GM19351 (cell line): ENCODE measurements at regions not wholly inside any gene's neighbourhood (a gene's known extent, or its start where the extent isn't known, plus 50 kb on each side); places are given as distances from the start of the nearest gene placed in this dataset.

Experiments
- ATAC-seq: cut with Tn5 transposase; IDR thresholded peaks from one replicate; pipeline ENCODE4 v1.9.1; 2021; ENCODE audit warnings: mild to moderate bottlenecking, moderate library complexity; ENCODE audit not compliant: unreplicated experiment

DNA sequence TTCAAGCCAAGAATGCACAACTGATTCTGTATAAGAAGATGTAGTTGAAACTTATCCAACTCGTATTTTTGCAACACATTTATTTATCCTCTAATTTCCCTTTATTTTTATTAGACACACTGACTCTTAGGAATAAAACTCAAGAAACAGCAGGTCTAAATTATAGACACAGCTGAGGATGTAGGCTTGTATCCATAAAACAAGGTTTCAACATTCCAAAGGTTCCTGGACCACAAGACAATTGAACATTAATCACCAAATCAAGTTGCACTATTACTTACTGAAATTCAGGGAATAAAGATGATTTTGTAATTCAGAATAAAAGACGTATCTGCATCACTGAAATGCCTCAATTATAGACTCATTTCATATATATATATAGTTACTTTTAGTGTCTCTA, 683.5 kb upstream of the GRIA3 start:
- no peak for ATAC-seq

DNA sequence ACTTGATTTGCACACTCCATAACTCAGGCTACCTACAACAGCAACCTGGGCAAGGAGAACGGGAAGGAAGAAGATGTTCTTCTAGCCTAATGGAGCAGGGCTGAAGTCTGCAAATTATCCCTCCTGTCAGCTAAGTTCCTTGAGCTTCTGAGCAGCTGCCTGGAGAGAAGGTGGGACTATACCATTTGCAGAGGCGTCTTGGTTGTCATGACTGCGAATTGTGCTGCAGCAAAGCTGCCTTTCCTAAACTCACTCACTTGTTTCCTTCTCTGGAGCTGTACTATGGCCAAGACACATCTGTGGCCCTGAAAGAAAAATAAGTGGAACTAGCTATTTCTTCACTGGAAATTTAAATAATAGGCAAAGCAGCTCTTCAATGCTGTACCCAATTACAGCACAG, 682.4 kb upstream of the GRIA3 start:
- no peak for ATAC-seq

- ATAC-seq, result no peak
Observed at GRCh38 chrX:122504026-122504425, 680.1 kb upstream of the GRIA3 start.

- no peak for ATAC-seq
Observed at GRCh38 chrX:122512561-122513072, 671.5 kb upstream of the GRIA3 start.

DNA sequence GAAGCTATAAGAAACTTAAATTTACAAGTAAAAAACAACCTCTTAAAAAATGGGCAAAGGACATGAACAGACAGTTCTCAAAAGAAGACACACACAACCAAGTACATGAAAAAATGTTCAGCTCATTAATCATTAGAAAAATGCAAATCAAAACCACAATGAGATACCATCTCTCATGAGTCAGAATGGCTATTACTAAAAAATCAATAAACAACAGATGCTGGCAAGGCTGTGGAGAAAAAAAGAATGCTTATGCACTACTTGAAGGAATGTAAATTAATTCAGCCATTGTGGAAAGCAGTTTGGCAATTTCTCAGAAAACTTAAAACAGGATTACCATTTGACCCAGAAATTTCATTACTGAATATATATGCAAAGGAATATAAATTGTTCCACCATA, 666.3 kb upstream of the GRIA3 start:
- ATAC-seq, result no peak

GRCh38 chrX:122545778-122546177, 638.3 kb upstream of the GRIA3 start:
- ATAC-seq, result no peak

- ATAC-seq, result no peak
Observed at GRCh38 chrX:122546269-122546668, 637.8 kb upstream of the GRIA3 start.

- ATAC-seq, result no peak
Observed at GRCh38 chrX:122552286-122552800, 631.7 kb upstream of the GRIA3 start.

DNA sequence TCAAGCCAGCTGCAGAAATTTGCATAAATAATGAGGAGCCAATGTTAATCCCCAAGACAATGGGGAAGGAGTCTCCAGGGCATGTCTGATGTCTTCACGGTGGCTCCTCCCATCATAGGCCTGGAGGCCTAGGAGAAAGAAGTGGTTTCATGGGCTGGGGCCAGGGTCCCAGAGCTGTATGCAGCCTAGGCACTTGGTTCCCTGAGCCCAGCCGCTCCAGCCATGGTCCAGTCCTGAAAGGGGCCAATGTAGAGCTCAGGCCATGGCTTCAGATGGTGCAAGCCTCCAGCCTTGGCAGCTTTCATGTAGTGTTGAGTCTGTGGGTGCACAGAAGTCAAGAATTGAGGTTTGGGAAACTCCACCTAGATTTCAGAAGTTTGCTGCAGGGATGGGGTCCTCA, 628.2 kb upstream of the GRIA3 start:
- ATAC-seq, result no peak

GRCh38 chrX:122565952-122566351, 618.1 kb upstream of the GRIA3 start:
- ATAC-seq, result no peak

DNA sequence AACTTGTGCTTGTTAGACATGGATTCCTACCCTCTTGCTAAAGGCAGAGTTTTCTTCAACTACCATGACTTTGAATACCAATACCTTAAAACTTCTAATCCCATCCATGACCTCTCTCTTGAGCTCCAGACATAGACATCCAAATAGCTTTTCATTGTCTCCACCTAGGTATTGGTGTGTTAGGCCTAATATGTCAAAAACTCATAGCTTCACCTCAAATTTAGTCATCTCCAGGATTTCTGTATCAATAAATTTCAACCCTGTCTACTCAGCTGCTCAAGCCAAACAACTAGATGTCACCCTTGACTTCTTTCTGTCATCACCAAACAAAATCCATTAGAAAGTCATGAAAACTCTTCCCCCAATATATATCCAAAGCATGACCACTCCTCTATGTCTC, 617.7 kb upstream of the GRIA3 start:
- ATAC-seq, result no peak

GRCh38 chrX:122567911-122568310, 616.2 kb upstream of the GRIA3 start:
- ATAC-seq, result no peak

- no peak for ATAC-seq
Observed at GRCh38 chrX:122572461-122572860, 611.6 kb upstream of the GRIA3 start.

DNA sequence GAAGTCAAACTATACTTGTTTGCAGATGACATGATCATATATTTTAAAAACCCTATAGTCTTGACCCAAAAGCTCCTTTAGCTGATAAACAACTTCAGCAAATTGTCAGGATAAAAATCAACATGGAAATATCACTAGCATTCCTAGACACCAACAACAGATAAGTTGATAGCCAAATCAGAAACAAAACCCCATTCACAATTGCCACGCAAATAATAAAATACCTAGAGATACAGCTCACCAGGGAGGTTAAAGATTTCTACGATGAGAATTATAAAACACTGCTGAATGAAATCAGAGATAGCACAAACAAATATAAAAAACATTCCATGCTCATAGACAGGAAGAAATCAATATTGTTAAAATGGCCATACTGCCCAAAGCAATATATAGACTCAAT, 605.0 kb upstream of the GRIA3 start:
- ATAC-seq, result no peak

DNA sequence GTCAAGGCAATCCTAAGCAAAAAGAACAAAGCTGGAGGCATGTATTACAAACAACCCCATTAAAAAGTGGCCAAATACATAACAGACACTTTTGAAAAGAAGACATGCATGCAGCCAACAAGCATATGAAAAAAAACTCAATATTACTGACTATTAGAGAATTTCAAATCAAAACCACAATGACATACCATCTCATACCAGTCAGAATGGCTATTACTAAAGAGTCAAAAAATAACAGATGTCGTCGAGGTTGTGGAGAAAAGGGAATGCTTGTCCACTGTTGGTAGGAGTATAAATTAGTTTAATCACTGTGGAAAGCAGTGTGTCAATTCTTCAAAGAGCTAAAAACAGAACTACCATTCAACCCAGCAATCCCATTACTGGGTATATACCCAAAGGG, 604.6 kb upstream of the GRIA3 start:
- no peak for ATAC-seq

DNA sequence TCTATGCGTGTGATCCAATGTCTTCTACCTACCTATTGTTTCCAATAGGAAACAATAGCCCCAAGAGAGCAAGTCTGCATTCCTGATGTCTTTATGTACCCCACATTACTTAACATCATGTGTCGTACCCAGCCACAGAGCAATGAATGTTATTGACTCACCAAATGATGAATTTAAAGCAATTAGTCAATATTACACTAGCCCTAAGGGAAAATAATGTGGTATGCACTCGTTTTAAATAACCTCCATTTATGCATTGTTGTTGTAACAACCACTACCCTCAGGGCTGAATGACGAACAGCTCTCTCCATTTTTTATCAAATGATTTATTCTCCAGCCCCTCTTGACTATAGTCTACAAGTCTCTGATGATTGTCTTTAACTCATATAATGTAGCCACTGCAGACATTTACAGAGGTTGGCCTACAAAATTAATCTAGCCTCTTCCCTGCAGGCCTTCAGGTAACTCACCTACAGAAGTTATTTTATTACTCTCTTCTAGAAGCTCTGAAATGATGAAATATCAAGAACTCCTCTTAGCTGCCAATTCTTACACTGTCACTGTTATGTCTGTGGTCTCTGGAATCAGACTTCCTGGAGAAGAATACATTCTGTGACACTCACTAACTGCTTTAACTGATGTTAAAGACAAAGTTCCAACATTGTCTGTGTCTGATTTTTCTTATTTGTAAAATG, 601.7 kb upstream of the GRIA3 start:
- no peak for ATAC-seq

DNA sequence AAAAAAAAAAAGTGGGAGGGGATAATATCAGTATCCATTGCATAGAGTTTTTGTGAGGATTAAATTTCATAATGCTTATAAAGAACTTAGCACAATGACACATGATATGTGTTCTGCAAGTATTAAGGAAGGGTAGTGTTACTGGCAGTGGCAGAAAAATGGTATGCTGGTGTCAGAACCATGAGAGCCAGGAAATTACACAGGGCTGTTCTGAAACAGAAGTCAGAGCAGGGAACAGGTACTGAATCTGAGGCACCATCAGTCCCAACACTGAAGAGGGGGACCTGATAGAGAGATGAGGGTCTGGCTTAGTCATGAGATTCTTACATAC, 601.1 kb upstream of the GRIA3 start:
- ATAC-seq, result no peak

DNA sequence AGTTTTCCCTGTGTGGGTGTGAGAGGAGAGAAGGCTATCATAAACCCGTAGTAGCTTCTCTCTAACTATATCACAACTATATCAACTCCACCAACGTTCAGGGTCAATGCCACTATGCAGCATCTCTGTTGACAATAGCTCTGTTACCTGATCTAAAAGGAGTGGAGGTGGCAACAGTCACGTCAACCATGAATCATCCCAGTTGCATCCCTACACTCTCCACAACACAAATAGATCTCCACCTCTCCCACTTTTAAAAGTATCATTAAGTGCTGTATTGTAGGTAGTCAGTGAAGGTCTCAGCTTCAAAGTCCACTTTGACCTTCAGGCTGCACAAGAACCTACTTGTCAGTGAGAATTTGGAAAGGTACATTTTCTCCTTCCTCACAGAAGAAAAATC, 600.5 kb upstream of the GRIA3 start:
- ATAC-seq, result no peak

- ATAC-seq, result no peak
Observed at GRCh38 chrX:122584981-122585380, 599.1 kb upstream of the GRIA3 start.

DNA sequence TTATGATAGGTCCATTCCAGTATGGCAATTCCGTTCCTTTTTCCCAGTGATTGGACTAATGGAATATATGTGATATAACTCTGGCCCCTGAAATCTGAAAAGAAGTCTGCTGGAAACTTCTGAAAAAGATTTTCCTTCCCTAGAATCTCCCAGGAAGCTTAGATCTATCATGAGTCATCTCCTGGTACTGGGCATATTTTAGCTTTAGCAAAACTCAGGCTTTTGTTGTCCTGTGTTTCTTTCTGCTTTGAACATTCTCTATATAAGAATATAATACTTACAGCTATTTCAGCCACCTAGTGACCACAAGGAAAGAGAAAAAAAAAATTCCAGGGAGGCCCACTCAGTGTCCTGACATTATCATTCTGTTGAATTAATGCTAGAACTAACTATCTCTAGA, 597.2 kb upstream of the GRIA3 start:
- ATAC-seq, result no peak

DNA sequence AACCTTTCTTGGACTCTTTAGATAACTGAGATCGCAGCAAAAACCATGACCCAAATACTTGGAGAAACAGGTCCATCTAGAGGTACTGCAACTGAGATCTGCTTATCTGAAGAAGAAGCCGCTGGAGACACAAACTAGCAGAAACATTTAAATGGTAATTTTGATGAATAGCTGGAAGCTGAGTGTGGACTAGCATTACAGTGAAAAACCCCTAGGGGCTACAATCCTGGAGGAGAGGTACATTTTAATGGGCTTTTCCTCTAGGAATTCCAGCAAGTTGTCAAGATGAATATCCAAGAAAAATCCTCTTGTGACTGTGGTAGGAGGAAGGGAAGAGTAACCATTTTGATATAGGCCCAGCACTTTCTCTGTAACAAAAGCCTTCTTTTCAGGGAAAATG, 592.5 kb upstream of the GRIA3 start:
- no peak for ATAC-seq

GRCh38 chrX:122596998-122597397, 587.1 kb upstream of the GRIA3 start:
- ATAC-seq, result no peak

- ATAC-seq, result no peak
Observed at GRCh38 chrX:122622795-122623194, 561.3 kb upstream of the GRIA3 start.
